PFSK-1 (cell line): ENCODE measurements at regions not wholly inside any gene's neighbourhood (a gene's known extent, or its start where the extent isn't known, plus 50 kb on each side); places are given as distances from the start of the nearest gene placed in this dataset.

Source experiments
- FOXP2 ChIP-seq: optimal IDR thresholded peaks from 2 replicates; pipeline ENCODE3; 2011; ENCODE audit warnings: borderline replicate concordance, control low read depth, inconsistent platforms; ENCODE audit not compliant: insufficient read depth; ENCODE audit errors: extremely low read length, extremely low read depth
- POLR2AphosphoS5 ChIP-seq: IDR thresholded peaks from 2 replicates; pipeline ENCODE4 v1.6.1; 2012; ENCODE audit warnings: low read depth, mild to moderate bottlenecking, control low read depth, low read length, moderate library complexity
- REST ChIP-seq, 2 experiments: IDR thresholded peaks; 2 replicates each; pipeline versions ENCODE4 v1.6.1 to v1.8.0; 2011 to 2012; ENCODE audit warnings: low read depth in 2 of 2, low read length in 2 of 2, control low read depth in 1 of 2, inconsistent platforms in 1 of 2, mild to moderate bottlenecking in 1 of 2, moderate library complexity in 1 of 2; ENCODE audit not compliant: insufficient read depth in 1 of 2
- SIN3A ChIP-seq: IDR thresholded peaks from 2 replicates; pipeline ENCODE4 v1.6.1; 2012; ENCODE audit warnings: mild to moderate bottlenecking, low read length, moderate library complexity, borderline replicate concordance; ENCODE audit not compliant: insufficient read depth
- TAF1 ChIP-seq: IDR thresholded peaks from 2 replicates; pipeline ENCODE4 v1.6.1; 2012; ENCODE audit warnings: low read length, control low read depth, borderline replicate concordance; ENCODE audit not compliant: insufficient read depth

- TF ChIP-seq TAF1 (no peak), POLR2AphosphoS5 (no peak), SIN3A (no peak), REST (IDR thresholded peaks at IDR 0.05; ENCODE audit: insufficient read depth in 1 of 2, low read depth in 2 of 2, low read length in 2 of 2) (no peak), FOXP2 (no peak)
These were observed 66.0 kb downstream of the CBLL2 start for GRCh38 chrX:22338740-22339139.
